Neuronal stem cell (in vitro differentiated cells): ENCODE measurements at regions not wholly inside any gene's neighbourhood (a gene's known extent, or its start where the extent isn't known, plus 50 kb on each side); places are given as distances from the start of the nearest gene placed in this dataset.
"Not testable (repeated sequence)": the region's sequence is repeated elsewhere in the genome, so short reads cannot be mapped to it uniquely, and the experiment has no call there.

Experiments
- DNase-seq: peaks from one replicate; pipeline ENCODE4 v3.0.0-alpha.2; 2013; ENCODE audit warnings: low spot score
- H2AFZ ChIP-seq: one replicate; pipeline ENCODE4 v1.6.1; 2013; ENCODE audit warnings: mild to moderate bottlenecking, low read length, inconsistent platforms
- H2AK5ac ChIP-seq: 2 replicates; pipeline ENCODE4 v1.6.1; 2013; ENCODE audit warnings: low read depth, mild to moderate bottlenecking, inconsistent platforms, low read length, moderate library complexity, mixed read lengths
- H2BK120ac ChIP-seq: 2 replicates; pipeline ENCODE4 v1.6.1; 2013; ENCODE audit warnings: low read depth, mild to moderate bottlenecking, inconsistent platforms, low read length, moderate library complexity, mixed read lengths
- H2BK12ac ChIP-seq: one replicate; pipeline ENCODE4 v1.6.1; 2013; ENCODE audit warnings: low read length, inconsistent platforms
- H2BK15ac ChIP-seq: 2 replicates; pipeline ENCODE4 v1.6.1; 2013; ENCODE audit warnings: mild to moderate bottlenecking, low read length, inconsistent platforms, mixed read lengths
- H2BK5ac ChIP-seq: one replicate; pipeline ENCODE4 v1.6.1; 2013; ENCODE audit warnings: inconsistent platforms, mild to moderate bottlenecking, low read length, moderate library complexity
- H3K14ac ChIP-seq: one replicate; pipeline ENCODE4 v1.6.1; 2013; ENCODE audit warnings: low read length, inconsistent platforms
- H3K18ac ChIP-seq: 2 replicates; pipeline ENCODE4 v1.6.1; 2013; ENCODE audit warnings: low read length, inconsistent platforms
- H3K23ac ChIP-seq: 2 replicates; pipeline ENCODE4 v1.6.1; 2013; ENCODE audit warnings: low read depth, mild to moderate bottlenecking, mixed read lengths, low read length, inconsistent platforms; ENCODE audit not compliant: poor library complexity
- H3K27ac ChIP-seq: replicated peaks from 3 replicates; pipeline ENCODE4 v1.5.1; 2013; ENCODE audit warnings: low read length, inconsistent platforms
- H3K27me3 ChIP-seq, 3 experiments: 2 replicates each; pipeline ENCODE4 v1.6.1; 2013; ENCODE audit warnings: low read length in 3 of 3, mild to moderate bottlenecking in 2 of 3, inconsistent platforms in 1 of 3, low read depth in 1 of 3, mixed read lengths in 1 of 3, moderate library complexity in 1 of 3; ENCODE audit not compliant: control insufficient read depth in 3 of 3, insufficient read depth in 3 of 3
- H3K36me3 ChIP-seq, 2 donors: replicated peaks in 1 of 2; 2 replicates each; pipeline ENCODE4 v1.6.1; 2013; ENCODE audit warnings: low read length in 2 of 2; ENCODE audit not compliant: control insufficient read depth in 2 of 2, insufficient read depth in 2 of 2
- H3K4ac ChIP-seq: 2 replicates; pipeline ENCODE4 v1.6.1; 2013; ENCODE audit warnings: inconsistent platforms, mild to moderate bottlenecking, low read length, moderate library complexity
- H3K4me1 ChIP-seq, 2 donors: 1 replicate in 1 of 2; 2 replicates in 1 of 2; pipeline ENCODE4 v1.6.1; 2013; ENCODE audit warnings: low read length in 2 of 2, low read depth in 1 of 2; ENCODE audit not compliant: control insufficient read depth in 2 of 2, insufficient read depth in 1 of 2
- H3K4me2 ChIP-seq: one replicate; pipeline ENCODE4 v1.6.1; 2013; ENCODE audit warnings: mild to moderate bottlenecking, low read length, inconsistent platforms; ENCODE audit not compliant: insufficient read depth, poor library complexity, severe bottlenecking
- H3K4me3 ChIP-seq, 2 donors: 2 replicates each; pipeline ENCODE4 v1.5.1; 2013; ENCODE audit warnings: low read length in 2 of 2, mild to moderate bottlenecking in 2 of 2, inconsistent platforms in 1 of 2, moderate library complexity in 1 of 2
- H3K79me1 ChIP-seq: one replicate; pipeline ENCODE4 v1.6.1; 2013; ENCODE audit warnings: low read depth, mild to moderate bottlenecking, inconsistent platforms, low read length, moderate library complexity
- H3K9ac ChIP-seq: one replicate; pipeline ENCODE4 v1.6.1; 2013; ENCODE audit warnings: mild to moderate bottlenecking, low read depth, low read length, inconsistent platforms; ENCODE audit not compliant: poor library complexity
- H3K9me3 ChIP-seq, 2 donors: replicated peaks in 1 of 2; 2 replicates each; pipeline versions ENCODE3 to v1.6.1; 2013; ENCODE audit warnings: low read length in 2 of 2, mild to moderate bottlenecking in 2 of 2, inconsistent platforms in 1 of 2, low read depth in 1 of 2, mixed read lengths in 1 of 2, moderate library complexity in 1 of 2; ENCODE audit not compliant: control insufficient read depth in 2 of 2, insufficient read depth in 1 of 2
- H4K8ac ChIP-seq: one replicate; pipeline ENCODE4 v1.6.1; 2013; ENCODE audit warnings: low read depth, mild to moderate bottlenecking, inconsistent platforms, low read length, moderate library complexity
- H4K91ac ChIP-seq: one replicate; pipeline ENCODE4 v1.6.1; 2013; ENCODE audit warnings: low read length, low read depth, mild to moderate bottlenecking, inconsistent platforms; ENCODE audit not compliant: poor library complexity
- WGBS, 2 donors: extraction: QIAGEN DNeasy Blood & Tissue Kit; methylation state at CpG; one replicate each; pipeline ENCODE4 v1.1.7; 2013; ENCODE audit warnings: missing lambda C conversion rate in 2 of 2, mixed read lengths in 1 of 2; ENCODE audit not compliant: insufficient read length in 2 of 2, insufficient replicate concordance in 1 of 2; ENCODE audit errors: extremely low coverage in 2 of 2; 5-methylcytosine and 5-hydroxymethylcytosine counted together

DNA sequence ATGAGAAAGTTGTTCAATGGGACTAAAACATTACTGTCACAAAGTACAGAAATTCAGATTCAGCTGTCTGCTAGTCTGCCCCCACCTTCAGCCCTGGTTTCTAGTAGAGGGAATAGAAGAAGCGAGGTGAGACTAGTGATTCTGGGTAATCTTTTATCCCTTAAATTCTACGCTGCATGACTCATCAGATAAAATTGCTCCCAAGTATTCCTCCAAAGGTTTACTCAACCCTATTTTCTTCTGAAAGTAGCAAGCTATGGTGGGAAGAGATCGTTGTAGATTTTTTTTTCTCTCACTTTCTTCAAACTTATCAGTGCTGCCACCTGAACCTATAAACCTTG lies 318.9 kb upstream of the RIOK2 start:
- Histone ChIP-seq H3K14ac (no peak overlapping the region), H3K4ac (no peak overlapping the region), H2BK120ac (no peak overlapping the region), H4K91ac (no peak overlapping the region), H2AFZ (no peak overlapping the region), H2BK15ac (no peak overlapping the region), H4K8ac (no peak overlapping the region), H3K36me3 (no peaks in the 10 kb centered on the region), H3K79me1 (no peaks in the 10 kb centered on the region), H3K23ac (no peak overlapping the region), H2BK12ac (no peak overlapping the region), H3K18ac (no peak overlapping the region), H3K4me1 (no peaks in the 10 kb centered on the region), H3K4me3 (no peak overlapping the region), H3K9ac (no peak overlapping the region), H2BK5ac (no peak overlapping the region), H2AK5ac (no peak overlapping the region), H3K9me3 (no peaks in the 10 kb centered on the region), H3K27ac (no peak overlapping the region), H3K4me2 (no peak overlapping the region), H3K27me3 (no peaks in the 10 kb centered on the region)
- DNase-seq, result no peak
- no CpG with 5 or more reads among the region's 3 CpGs for WGBS, 2 donors

DNA sequence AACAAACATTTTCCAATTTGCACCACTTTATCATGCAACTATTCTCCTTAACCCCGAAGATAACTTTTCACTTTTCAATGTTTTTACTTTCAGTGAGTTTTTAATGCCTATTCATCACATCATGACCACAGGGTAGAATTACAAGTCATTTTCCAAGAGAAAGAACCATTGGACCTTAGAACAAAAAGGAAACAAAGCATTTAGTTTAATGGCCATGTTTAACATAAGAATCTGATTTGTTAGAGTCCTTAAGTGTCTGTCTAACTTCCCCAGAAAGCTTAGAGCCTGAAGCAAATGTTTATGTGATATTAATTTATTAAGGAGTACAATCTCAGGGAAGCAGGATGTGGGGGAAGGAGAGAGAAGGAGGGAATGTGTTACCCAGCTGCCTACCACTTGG lies 325.8 kb upstream of the RIOK2 start:
- no peak overlapping the region for H3K18ac ChIP-seq
- no peak overlapping the region for H3K4me3 ChIP-seq
- H3K27me3 ChIP-seq, result no peaks in the 10 kb centered on the region
- no CpG with 5 or more reads among the region's 1 CpG for WGBS, 2 donors
- no peaks in the 10 kb centered on the region for H3K36me3 ChIP-seq
- no peaks in the 10 kb centered on the region for H3K79me1 ChIP-seq
- H3K4ac ChIP-seq, result no peak overlapping the region
- no peak overlapping the region for H2BK5ac ChIP-seq
- H4K91ac ChIP-seq, result no peak overlapping the region
- H2AFZ ChIP-seq, result no peak overlapping the region
- DNase-seq, result no peak
- H2BK15ac ChIP-seq, result no peak overlapping the region
- no peak overlapping the region for H3K23ac ChIP-seq
- no peaks in the 10 kb centered on the region for H3K4me1 ChIP-seq
- H2BK12ac ChIP-seq, result no peak overlapping the region
- no peak overlapping the region for H2AK5ac ChIP-seq
- H3K4me2 ChIP-seq, result no peak overlapping the region
- H3K14ac ChIP-seq, result no peak overlapping the region
- H4K8ac ChIP-seq, result no peak overlapping the region
- no peak overlapping the region for H3K9ac ChIP-seq
- no peak overlapping the region for H2BK120ac ChIP-seq
- H3K27ac ChIP-seq, result no peak overlapping the region
- H3K9me3 ChIP-seq, result no peaks in the 10 kb centered on the region

GRCh38 chr5:97519565-97519964 lies 336.5 kb upstream of the RIOK2 start:
- H3K23ac ChIP-seq, H3K27me3 ChIP-seq: not testable (repeated sequence)

DNA sequence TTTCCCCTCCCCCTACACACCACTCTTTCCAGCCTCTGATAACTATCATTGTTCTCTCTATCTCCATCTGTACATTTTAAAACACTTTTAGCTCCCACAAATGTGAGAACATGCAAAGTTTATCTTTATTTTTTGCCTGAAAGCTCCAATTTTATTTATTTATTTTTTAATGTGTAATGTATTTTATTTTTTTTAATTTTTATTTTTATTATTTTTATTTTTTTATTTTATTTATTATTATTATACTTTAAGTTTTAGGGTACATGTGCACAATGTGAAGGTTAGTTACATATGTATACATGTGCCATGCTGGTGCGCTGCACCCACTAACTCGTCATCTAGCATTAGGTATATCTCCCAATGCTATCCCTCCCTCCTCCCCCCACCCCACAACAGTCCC lies 340.3 kb upstream of the RIOK2 start:
- H3K27me3 ChIP-seq, H3K4me1 ChIP-seq, H2BK5ac ChIP-seq, H2AK5ac ChIP-seq, H3K4me3 ChIP-seq, H3K4me2 ChIP-seq, H2BK15ac ChIP-seq, H3K18ac ChIP-seq, H3K9me3 ChIP-seq, H2AFZ ChIP-seq, H4K8ac ChIP-seq, H3K36me3 ChIP-seq, H2BK12ac ChIP-seq, DNase-seq, H3K23ac ChIP-seq, H3K79me1 ChIP-seq, H2BK120ac ChIP-seq, H3K27ac ChIP-seq, H3K9ac ChIP-seq, H3K4ac ChIP-seq, H4K91ac ChIP-seq, H3K14ac ChIP-seq: not testable (repeated sequence)
- no CpG with 5 or more reads among the region's 2 CpGs for WGBS, 2 donors

More at GRCh38 chr5:97519565-97519964, 336.5 kb upstream of the RIOK2 start:
- WGBS, 2 donors, result no CpG with 5 or more reads among the region's 22 CpGs
- not testable (repeated sequence) for H3K4me3 ChIP-seq, H3K27ac ChIP-seq, H3K18ac ChIP-seq, H3K4me1 ChIP-seq, H3K4ac ChIP-seq, H2BK12ac ChIP-seq, H2AFZ ChIP-seq, H2AK5ac ChIP-seq, H3K9ac ChIP-seq, H4K91ac ChIP-seq, H3K14ac ChIP-seq, H2BK15ac ChIP-seq, H4K8ac ChIP-seq, DNase-seq, H3K4me2 ChIP-seq, H3K36me3 ChIP-seq, H2BK5ac ChIP-seq, H3K79me1 ChIP-seq, H3K9me3 ChIP-seq, H2BK120ac ChIP-seq
